ENCODE measurements at regions not wholly inside any gene's neighbourhood (a gene's known extent, or its start where the extent isn't known, plus 50 kb on each side); places are given as distances from the start of the nearest gene placed in this dataset.

- no peak for TF ChIP-seq CTCF (IDR thresholded peaks at IDR 0.05; ENCODE audit: poor library complexity)
- TF ChIP-seq EZH2 (IDR thresholded peaks at IDR 0.05; ENCODE audit: borderline replicate concordance) = no peak
Observed at GRCh38 chr12:130086797-130087196, 75.5 kb upstream of the FZD10 start.

Data from hepatocyte (in vitro differentiated cells).